KMS-11 (cell line): ENCODE measurements at regions not wholly inside any gene's neighbourhood (a gene's known extent, or its start where the extent isn't known, plus 50 kb on each side); places are given as distances from the start of the nearest gene placed in this dataset.

ENCODE experiments used
- H2AFZ ChIP-seq: fragments of 200-600 bp; sonication (generic); 2 replicates; pipeline ENCODE4 v1.6.1; 2016; ENCODE audit warnings: antibody characterized with exemption, mixed run types, low read depth
- H3K27ac ChIP-seq: fragments of 200-600 bp; sonication (generic); 2 replicates; pipeline ENCODE4 v1.6.1; 2016; ENCODE audit warnings: mild to moderate bottlenecking, mixed run types
- H3K27me3 ChIP-seq: fragments of 200-600 bp; sonication (generic); 2 replicates; pipeline ENCODE4 v1.6.1; 2017; ENCODE audit warnings: mild to moderate bottlenecking, low read depth, mixed run types, moderate library complexity; ENCODE audit not compliant: insufficient read depth
- H3K36me3 ChIP-seq: fragments of 200-600 bp; sonication (generic); 2 replicates; pipeline ENCODE4 v1.6.1; 2017; ENCODE audit warnings: mild to moderate bottlenecking, mixed run types; ENCODE audit not compliant: insufficient read depth
- H3K4me1 ChIP-seq: fragments of 200-600 bp; sonication (generic); 2 replicates; pipeline ENCODE4 v1.6.1; 2016; ENCODE audit warnings: mild to moderate bottlenecking, low read depth, mixed run types; ENCODE audit not compliant: poor library complexity, severe bottlenecking
- H3K4me2 ChIP-seq: fragments of 200-600 bp; sonication (generic); 2 replicates; pipeline ENCODE4 v1.7.0; 2016; ENCODE audit warnings: mild to moderate bottlenecking, mixed run types
- H3K4me3 ChIP-seq: fragments of 200-600 bp; sonication (generic); IDR thresholded peaks from 2 replicates; pipeline ENCODE4 v1.6.1; 2017; ENCODE audit warnings: low read depth, low read length, mixed read lengths; ENCODE audit not compliant: insufficient read depth
- H3K79me2 ChIP-seq: fragments of 200-600 bp; sonication (generic); 2 replicates; pipeline ENCODE4 v1.6.1; 2016; ENCODE audit warnings: low read depth, mixed run types; ENCODE audit not compliant: insufficient read depth
- H3K9ac ChIP-seq: fragments of 200-600 bp; sonication (generic); 2 replicates; pipeline ENCODE4 v1.6.1; 2016; ENCODE audit warnings: mild to moderate bottlenecking, mixed run types
- H4K20me1 ChIP-seq: fragments of 200-600 bp; sonication (generic); 2 replicates; pipeline ENCODE4 v1.6.1; 2016; ENCODE audit warnings: mild to moderate bottlenecking, mixed run types; ENCODE audit not compliant: insufficient read depth
- CTCF ChIP-seq: fragments of 200-600 bp; sonication (generic); conservative IDR thresholded peaks from 2 replicates; pipeline ENCODE4 v1.6.1; 2017; ENCODE audit warnings: low read depth, mild to moderate bottlenecking, antibody characterized with exemption, low read length, moderate library complexity, mixed read lengths

- Histone ChIP-seq H3K4me3 (no peak overlapping the region), H3K9ac (no peak overlapping the region), H3K27ac (no peak overlapping the region), H3K36me3 (no peaks in the 10 kb centered on the region), H4K20me1 (no peaks in the 10 kb centered on the region), H3K79me2 (no peaks in the 10 kb centered on the region), H3K4me2 (no peak overlapping the region), H3K4me1 (no peaks in the 10 kb centered on the region), H2AFZ (no peak overlapping the region), H3K27me3 (peaks cover 29% of the 10 kb centered on the region; the same call in 1 of the 2 replicates)
- no peak for TF ChIP-seq CTCF
Observed at GRCh38 chr2:240323601-240324291, 111.7 kb upstream of the GPC1 start.

GRCh38 chr2:240324312-240325015, 111.0 kb upstream of the GPC1 start:
- Histone ChIP-seq H3K9ac (no peak overlapping the region), H3K27me3 (peaks cover 30% of the 10 kb centered on the region; the same call in 1 of the 2 replicates), H4K20me1 (no peaks in the 10 kb centered on the region), H3K4me2 (no peak overlapping the region), H3K4me3 (no peak overlapping the region), H3K79me2 (no peaks in the 10 kb centered on the region), H3K36me3 (no peaks in the 10 kb centered on the region), H3K27ac (no peak overlapping the region), H3K4me1 (no peaks in the 10 kb centered on the region), H2AFZ (no peak overlapping the region)
- TF ChIP-seq CTCF, result no peak

GRCh38 chr2:240325016-240326007, 110.2 kb upstream of the GPC1 start:
- Histone ChIP-seq H3K36me3 (no peaks in the 10 kb centered on the region), H3K27ac (no peak overlapping the region), H2AFZ (no peak overlapping the region), H3K4me3 (no peak overlapping the region), H3K4me2 (no peak overlapping the region), H3K27me3 (peaks cover 30% of the 10 kb centered on the region; the same call in 1 of the 2 replicates), H4K20me1 (no peaks in the 10 kb centered on the region), H3K4me1 (no peaks in the 10 kb centered on the region), H3K79me2 (no peaks in the 10 kb centered on the region), H3K9ac (no peak overlapping the region)
- no peak for TF ChIP-seq CTCF

- no peaks in the 10 kb centered on the region for H3K79me2 ChIP-seq
- H3K4me2 ChIP-seq, result no peak overlapping the region
- H2AFZ ChIP-seq, result no peak overlapping the region
- peaks cover 30% of the 10 kb centered on the region; the same call in 1 of the 2 replicates for H3K27me3 ChIP-seq
- H3K36me3 ChIP-seq, result no peaks in the 10 kb centered on the region
- H3K27ac ChIP-seq, result no peak overlapping the region
- H3K9ac ChIP-seq, result no peak overlapping the region
- TF ChIP-seq CTCF, result no peak
- no peak overlapping the region for H3K4me3 ChIP-seq
- no peaks in the 10 kb centered on the region for H3K4me1 ChIP-seq
- no peaks in the 10 kb centered on the region for H4K20me1 ChIP-seq
Observed at GRCh38 chr2:240326246-240326645, 109.2 kb upstream of the GPC1 start.
